ENCODE measurements at regions not wholly inside any gene's neighbourhood (a gene's known extent, or its start where the extent isn't known, plus 50 kb on each side); places are given as distances from the start of the nearest gene placed in this dataset.

DNA sequence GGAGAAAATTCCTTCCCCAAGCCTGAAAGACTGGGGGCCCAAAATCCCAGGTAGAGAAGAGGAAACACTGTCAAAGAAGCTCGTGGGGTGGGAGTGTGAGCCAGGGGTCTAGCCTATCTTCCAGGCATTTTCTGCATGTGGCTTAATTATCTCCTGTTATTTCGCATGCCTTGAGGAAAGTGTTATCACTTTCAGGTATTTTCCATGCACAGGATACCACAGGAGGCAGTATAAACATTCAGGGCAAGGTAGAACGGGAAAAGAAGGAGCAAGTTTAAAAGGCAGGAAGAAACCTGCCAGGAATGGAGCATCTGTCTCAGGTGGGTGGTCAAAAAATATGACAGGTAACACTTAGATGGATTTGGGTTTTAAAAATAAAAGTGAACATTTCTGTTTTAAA, 575.3 kb upstream of the ZNF385D start (continued):
- TF ChIP-seq BCL6B (tag by site-specific recombination; IDR thresholded peaks at IDR 0.05) (no peak), SCRT1 (tag by site-specific recombination; IDR thresholded peaks at IDR 0.05; ENCODE audit: borderline replicate concordance) (no peak)

GRCh38 chr3:22334996-22335395, 584.0 kb upstream of the ZNF385D start:
- Histone ChIP-seq H3K4me1 (ENCODE audit: control insufficient read depth, insufficient read depth, low read length) (no peaks in the 10 kb centered on the region), H3K9me3 (ENCODE audit: control insufficient read depth, insufficient read depth, low read depth, low read length) (no peaks in the 10 kb centered on the region), H3K27ac (ENCODE audit: extremely low read depth, low read depth, low read length) (no peak overlapping the region), H3K4me3 (ENCODE audit: low read depth, low read length) (no peak overlapping the region), H3K36me3 (ENCODE audit: control insufficient read depth in 2 of 2, insufficient read depth in 1 of 2, low read length in 2 of 2) (no peaks in the 10 kb centered on the region)
- CTCF ChIA-PET, result no interaction called here
- POLR2A ChIA-PET, result no interaction called here
- TF ChIP-seq ZNF280C (tag by site-specific recombination; IDR thresholded peaks at IDR 0.05), result no peak
- TF ChIP-seq ZNF585B (tag by site-specific recombination; IDR thresholded peaks at IDR 0.05), result no peak
- no peak for TF ChIP-seq ZNF248 (tag by site-specific recombination; IDR thresholded peaks at IDR 0.05)
- TF ChIP-seq ZNF2 (tag by site-specific recombination; IDR thresholded peaks at IDR 0.05), result no peak
- TF ChIP-seq YY1 (tag by site-specific recombination; IDR thresholded peaks at IDR 0.05), result no peak
- TF ChIP-seq, protein P1, sequence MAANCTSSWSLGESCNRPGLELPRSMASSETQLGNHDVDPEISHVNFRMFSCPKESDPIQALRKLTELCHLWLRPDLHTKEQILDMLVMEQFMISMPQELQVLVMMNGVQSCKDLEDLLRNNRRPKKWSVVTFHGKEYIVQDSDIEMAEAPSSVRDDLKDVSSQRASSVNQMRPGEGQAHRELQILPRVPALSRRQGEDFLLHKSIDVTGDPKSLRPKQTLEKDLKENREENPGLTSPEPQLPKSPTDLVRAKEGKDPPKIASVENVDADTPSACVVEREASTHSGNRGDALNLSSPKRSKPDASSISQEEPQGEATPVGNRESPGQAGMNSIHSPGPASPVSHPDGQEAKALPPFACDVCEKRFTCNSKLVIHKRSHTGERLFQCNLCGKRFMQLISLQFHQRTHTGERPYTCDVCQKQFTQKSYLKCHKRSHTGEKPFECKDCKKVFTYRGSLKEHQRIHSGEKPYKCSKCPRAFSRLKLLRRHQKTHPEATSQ (tag by site-specific recombination; IDR thresholded peaks at IDR 0.05), result no peak
- TF ChIP-seq, protein P2, sequence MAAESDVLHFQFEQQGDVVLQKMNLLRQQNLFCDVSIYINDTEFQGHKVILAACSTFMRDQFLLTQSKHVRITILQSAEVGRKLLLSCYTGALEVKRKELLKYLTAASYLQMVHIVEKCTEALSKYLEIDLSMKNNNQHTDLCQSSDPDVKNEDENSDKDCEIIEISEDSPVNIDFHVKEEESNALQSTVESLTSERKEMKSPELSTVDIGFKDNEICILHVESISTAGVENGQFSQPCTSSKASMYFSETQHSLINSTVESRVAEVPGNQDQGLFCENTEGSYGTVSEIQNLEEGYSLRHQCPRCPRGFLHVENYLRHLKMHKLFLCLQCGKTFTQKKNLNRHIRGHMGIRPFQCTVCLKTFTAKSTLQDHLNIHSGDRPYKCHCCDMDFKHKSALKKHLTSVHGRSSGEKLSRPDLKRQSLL (tag by site-specific recombination; IDR thresholded peaks at IDR 0.05), result no peak
- no peak for TF ChIP-seq ZNF776 (tag by site-specific recombination; IDR thresholded peaks at IDR 0.05; ENCODE audit: borderline replicate concordance)
- no peak for TF ChIP-seq ZNF146 (tag by site-specific recombination; IDR thresholded peaks at IDR 0.05)

DNA sequence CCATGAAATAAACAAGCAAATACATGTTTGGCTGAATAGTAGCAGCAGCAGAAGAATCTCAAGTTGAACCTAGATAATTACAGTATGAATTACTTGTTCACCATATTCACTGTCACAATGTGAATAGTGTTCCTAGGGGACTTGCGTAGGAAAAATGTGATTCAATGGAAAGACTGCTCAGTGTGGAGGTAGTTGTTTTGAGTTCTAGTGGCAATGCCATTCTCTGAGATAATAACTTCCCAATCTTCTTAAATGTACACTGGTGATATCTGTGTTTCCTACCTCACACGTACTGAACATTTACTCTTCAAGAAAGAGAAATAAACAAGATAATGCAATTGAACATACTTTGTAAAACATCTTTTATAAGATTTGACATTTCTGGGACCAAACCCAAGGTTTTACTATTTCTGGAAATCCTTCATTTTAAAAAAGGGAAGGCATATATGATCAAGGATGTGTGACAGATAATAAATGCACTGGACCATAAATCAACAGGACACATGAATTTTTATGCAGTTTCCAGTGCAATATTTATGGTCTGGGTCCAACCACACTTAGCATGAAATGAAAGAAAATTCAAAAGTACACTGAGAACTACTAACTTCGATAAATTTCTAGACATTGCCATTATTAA, 598.3 kb upstream of the ZNF385D start:
- H3K27ac ChIP-seq (ENCODE audit: extremely low read depth, low read depth, low read length), result no peak overlapping the region
- no peaks in the 10 kb centered on the region for H3K9me3 ChIP-seq (ENCODE audit: control insufficient read depth, insufficient read depth, low read depth, low read length)

DNA sequence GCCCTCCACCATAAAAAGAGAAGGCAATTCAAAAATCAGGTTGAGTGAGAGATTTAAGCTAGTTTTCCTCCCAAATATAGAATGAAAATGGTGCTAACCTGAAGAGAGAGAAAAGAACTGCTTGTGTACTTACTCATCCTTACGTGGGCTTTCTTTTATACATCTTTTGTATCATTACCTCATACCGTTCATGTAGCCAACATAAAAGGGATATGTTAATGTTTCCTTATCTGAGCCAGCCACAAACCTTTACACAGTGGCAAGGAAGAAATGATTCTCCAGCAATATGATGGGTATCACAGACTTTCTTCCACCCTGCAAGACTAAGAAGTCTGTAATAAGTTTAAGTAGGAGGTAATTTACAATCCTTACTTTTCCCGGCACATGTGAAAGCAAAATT, 600.8 kb upstream of the ZNF385D start:
- Histone ChIP-seq H3K9me3 (ENCODE audit: control insufficient read depth, insufficient read depth, low read depth, low read length) (no peaks in the 10 kb centered on the region), H3K4me3 (ENCODE audit: low read depth, low read length) (no peak overlapping the region), H3K27ac (ENCODE audit: extremely low read depth, low read depth, low read length) (no peak overlapping the region), H3K4me1 (ENCODE audit: control insufficient read depth, insufficient read depth, low read length) (no peaks in the 10 kb centered on the region), H3K36me3 (ENCODE audit: control insufficient read depth in 2 of 2, insufficient read depth in 1 of 2, low read length in 2 of 2) (no peaks in the 10 kb centered on the region)
- ChIA-PET CTCF (no interaction called here), POLR2A (no interaction called here)
- TF ChIP-seq GFI1B (tag by site-specific recombination; IDR thresholded peaks at IDR 0.05) (no peak), ZIC2 (tag by site-specific recombination; IDR thresholded peaks at IDR 0.05) (no peak), SCRT1 (tag by site-specific recombination; IDR thresholded peaks at IDR 0.05; ENCODE audit: borderline replicate concordance) (no peak), ZNF514 (tag by site-specific recombination; IDR thresholded peaks at IDR 0.05) (no peak), OSR2 (tag by site-specific recombination; IDR thresholded peaks at IDR 0.05) (no peak), ZNF571 (tag by site-specific recombination; IDR thresholded peaks at IDR 0.05) (no peak), ZNF560 (tag by site-specific recombination; IDR thresholded peaks at IDR 0.05; ENCODE audit: borderline replicate concordance) (no peak), ZBTB10 (tag by site-specific recombination; IDR thresholded peaks at IDR 0.05) (no peak), ZNF16 (tag by site-specific recombination; IDR thresholded peaks at IDR 0.05; ENCODE audit: low read depth) (no peak)
- TF ChIP-seq, protein P3, sequence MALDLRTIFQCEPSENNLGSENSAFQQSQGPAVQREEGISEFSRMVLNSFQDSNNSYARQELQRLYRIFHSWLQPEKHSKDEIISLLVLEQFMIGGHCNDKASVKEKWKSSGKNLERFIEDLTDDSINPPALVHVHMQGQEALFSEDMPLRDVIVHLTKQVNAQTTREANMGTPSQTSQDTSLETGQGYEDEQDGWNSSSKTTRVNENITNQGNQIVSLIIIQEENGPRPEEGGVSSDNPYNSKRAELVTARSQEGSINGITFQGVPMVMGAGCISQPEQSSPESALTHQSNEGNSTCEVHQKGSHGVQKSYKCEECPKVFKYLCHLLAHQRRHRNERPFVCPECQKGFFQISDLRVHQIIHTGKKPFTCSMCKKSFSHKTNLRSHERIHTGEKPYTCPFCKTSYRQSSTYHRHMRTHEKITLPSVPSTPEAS (tag by site-specific recombination; IDR thresholded peaks at IDR 0.05), result no peak

More for the DNA sequence above, 598.3 kb upstream of the ZNF385D start:
- POLR2A ChIA-PET, result no interaction called here
- Histone ChIP-seq H3K4me1 (ENCODE audit: control insufficient read depth, insufficient read depth, low read length) (no peaks in the 10 kb centered on the region), H3K36me3 (ENCODE audit: control insufficient read depth in 2 of 2, insufficient read depth in 1 of 2, low read length in 2 of 2) (no peaks in the 10 kb centered on the region), H3K4me3 (ENCODE audit: low read depth, low read length) (no peak overlapping the region)
- TF ChIP-seq ZNF501 (tag by site-specific recombination; IDR thresholded peaks at IDR 0.05), result no peak
- CTCF ChIA-PET, result no interaction called here

Data from HEK293 (cell line).